ENCODE measurements at regions not wholly inside any gene's neighbourhood (a gene's known extent, or its start where the extent isn't known, plus 50 kb on each side); places are given as distances from the start of the nearest gene placed in this dataset.

DNA sequence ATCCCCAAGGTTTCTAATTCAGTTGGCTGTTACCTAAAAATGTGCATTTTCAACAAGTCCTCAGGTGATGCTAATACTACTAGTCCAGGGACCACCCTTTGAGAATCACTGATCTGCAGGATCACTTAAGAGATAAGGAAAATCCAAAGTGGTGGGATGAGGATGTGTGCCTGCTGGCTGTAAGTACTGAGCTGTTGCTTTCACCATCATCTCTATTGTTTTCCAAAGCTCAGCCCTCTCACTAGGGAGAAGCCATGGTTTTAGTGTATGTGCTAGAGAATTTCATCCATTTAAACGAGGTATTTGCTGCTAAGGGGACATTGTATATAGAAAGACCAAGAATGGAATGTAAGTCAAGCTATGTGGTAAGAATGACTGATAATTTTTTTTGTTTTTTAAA lies 202.3 kb downstream of the KIF21A start:
- Histone ChIP-seq H3K9me3 (no peaks in the 10 kb centered on the region), H3K27me3 (no peaks in the 10 kb centered on the region), H3K27ac (no peak overlapping the region), H3K36me3 (no peaks in the 10 kb centered on the region), H3K4me1 (no peaks in the 10 kb centered on the region), H3K4me3 (no peak overlapping the region)
- intact Hi-C loops (cut with DNase I; ENCODE audit: low total_unique reads): no loop called here
- ATAC-seq (no peak), DNase-seq (no peak)
- in situ Hi-C loops (cut with MboI; ENCODE audit: low sequenced_read_pairs in 4 of 4): no loop called here
- TF ChIP-seq POLR2A (IDR thresholded peaks at IDR 0.05): no peak
- TF ChIP-seq, protein P1, sequence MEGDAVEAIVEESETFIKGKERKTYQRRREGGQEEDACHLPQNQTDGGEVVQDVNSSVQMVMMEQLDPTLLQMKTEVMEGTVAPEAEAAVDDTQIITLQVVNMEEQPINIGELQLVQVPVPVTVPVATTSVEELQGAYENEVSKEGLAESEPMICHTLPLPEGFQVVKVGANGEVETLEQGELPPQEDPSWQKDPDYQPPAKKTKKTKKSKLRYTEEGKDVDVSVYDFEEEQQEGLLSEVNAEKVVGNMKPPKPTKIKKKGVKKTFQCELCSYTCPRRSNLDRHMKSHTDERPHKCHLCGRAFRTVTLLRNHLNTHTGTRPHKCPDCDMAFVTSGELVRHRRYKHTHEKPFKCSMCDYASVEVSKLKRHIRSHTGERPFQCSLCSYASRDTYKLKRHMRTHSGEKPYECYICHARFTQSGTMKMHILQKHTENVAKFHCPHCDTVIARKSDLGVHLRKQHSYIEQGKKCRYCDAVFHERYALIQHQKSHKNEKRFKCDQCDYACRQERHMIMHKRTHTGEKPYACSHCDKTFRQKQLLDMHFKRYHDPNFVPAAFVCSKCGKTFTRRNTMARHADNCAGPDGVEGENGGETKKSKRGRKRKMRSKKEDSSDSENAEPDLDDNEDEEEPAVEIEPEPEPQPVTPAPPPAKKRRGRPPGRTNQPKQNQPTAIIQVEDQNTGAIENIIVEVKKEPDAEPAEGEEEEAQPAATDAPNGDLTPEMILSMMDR (IDR thresholded peaks at IDR 0.05 in 4 of 5, conservative IDR thresholded peaks at IDR 0.05 in 1 of 5): no peak

DNA sequence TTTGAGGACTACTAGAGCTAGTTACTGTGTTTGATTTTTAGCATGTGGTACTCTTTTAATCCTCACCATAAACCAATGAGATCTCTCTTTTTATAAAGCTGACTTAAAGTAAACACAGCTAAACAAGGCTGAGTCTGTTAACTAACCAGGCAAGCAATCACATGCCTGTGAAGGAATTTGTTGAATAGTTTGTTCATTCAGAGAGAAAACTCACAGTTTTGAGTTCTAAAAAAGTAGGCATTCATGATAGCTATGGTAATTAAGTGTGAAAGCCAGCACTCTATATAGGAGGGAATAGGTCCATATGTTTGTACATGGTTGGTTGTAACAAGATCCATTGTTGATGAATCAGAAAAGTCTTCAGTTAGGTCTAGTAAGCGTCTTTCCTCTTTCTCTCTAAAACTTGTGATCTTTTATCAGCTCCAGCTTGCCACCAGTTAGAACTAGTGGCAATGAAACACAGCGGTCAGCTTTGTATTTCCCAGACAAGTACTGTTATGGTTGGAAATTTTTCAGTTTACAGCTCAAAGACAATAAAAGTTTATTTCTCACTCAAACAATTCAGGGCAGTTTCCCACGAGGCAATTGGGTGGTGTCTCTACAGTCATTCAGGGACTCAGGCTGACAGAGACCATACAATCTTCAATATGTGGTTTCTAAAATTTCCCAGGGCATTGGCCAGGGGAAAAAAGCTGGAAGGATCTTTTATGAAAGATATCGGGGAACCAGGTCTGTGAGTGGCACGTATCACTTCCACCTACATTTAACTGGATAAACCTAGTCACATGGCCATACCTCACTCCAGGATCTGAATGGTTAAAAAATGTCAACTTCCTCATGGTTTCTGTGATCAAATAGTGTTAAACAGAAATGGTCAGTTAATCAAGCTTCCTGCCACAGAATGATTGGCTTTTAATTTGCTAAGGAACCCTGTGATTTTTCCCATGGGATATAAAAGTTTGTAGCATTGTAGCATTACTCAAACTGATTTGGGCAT lies 203.1 kb downstream of the KIF21A start:
- DNase-seq (no peak), ATAC-seq (no peak)
- Histone ChIP-seq H3K4me1 (no peaks in the 10 kb centered on the region), H3K4me3 (no peak overlapping the region), H3K27me3 (no peaks in the 10 kb centered on the region), H3K9me3 (no peaks in the 10 kb centered on the region), H3K36me3 (no peaks in the 10 kb centered on the region), H3K27ac (no peak overlapping the region)
- in situ Hi-C loops (cut with MboI; ENCODE audit: low sequenced_read_pairs in 4 of 4): no loop called here
- intact Hi-C loops (cut with DNase I; ENCODE audit: low total_unique reads): no loop called here
- TF ChIP-seq POLR2A (IDR thresholded peaks at IDR 0.05): no peak
- TF ChIP-seq, protein P1 (IDR thresholded peaks at IDR 0.05 in 4 of 5, conservative IDR thresholded peaks at IDR 0.05 in 1 of 5): no peak

DNA sequence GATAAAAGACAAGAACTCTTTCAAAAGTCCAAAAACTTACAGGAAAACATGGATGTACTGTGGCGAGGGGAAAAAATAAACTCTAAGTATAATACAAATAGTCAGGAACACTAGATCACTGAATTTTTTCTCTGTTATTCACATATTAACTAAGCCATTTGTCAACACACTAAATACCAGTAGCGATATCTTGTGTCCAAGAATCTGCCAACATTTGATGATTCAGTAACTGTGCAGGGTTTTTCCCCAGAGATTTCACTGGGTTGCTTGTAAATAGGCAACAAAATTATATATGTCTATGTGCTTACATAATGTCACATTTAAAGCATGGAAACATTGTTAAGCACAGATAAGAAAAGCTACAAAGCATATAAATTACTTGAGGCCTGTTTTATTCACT lies 205.9 kb downstream of the KIF21A start:
- Histone ChIP-seq H3K36me3 (no peaks in the 10 kb centered on the region), H3K9me3 (no peaks in the 10 kb centered on the region), H3K27ac (no peak overlapping the region), H3K4me1 (no peaks in the 10 kb centered on the region), H3K27me3 (no peaks in the 10 kb centered on the region), H3K4me3 (no peak overlapping the region)
- no peak for TF ChIP-seq POLR2A (IDR thresholded peaks at IDR 0.05)
- TF ChIP-seq, protein P1 (IDR thresholded peaks at IDR 0.05 in 4 of 5, conservative IDR thresholded peaks at IDR 0.05 in 1 of 5): no peak
- ATAC-seq (no peak), DNase-seq (no peak)
- intact Hi-C loops (cut with DNase I; ENCODE audit: low total_unique reads): no loop called here
- in situ Hi-C loops (cut with MboI; ENCODE audit: low sequenced_read_pairs in 4 of 4): no loop called here

DNA sequence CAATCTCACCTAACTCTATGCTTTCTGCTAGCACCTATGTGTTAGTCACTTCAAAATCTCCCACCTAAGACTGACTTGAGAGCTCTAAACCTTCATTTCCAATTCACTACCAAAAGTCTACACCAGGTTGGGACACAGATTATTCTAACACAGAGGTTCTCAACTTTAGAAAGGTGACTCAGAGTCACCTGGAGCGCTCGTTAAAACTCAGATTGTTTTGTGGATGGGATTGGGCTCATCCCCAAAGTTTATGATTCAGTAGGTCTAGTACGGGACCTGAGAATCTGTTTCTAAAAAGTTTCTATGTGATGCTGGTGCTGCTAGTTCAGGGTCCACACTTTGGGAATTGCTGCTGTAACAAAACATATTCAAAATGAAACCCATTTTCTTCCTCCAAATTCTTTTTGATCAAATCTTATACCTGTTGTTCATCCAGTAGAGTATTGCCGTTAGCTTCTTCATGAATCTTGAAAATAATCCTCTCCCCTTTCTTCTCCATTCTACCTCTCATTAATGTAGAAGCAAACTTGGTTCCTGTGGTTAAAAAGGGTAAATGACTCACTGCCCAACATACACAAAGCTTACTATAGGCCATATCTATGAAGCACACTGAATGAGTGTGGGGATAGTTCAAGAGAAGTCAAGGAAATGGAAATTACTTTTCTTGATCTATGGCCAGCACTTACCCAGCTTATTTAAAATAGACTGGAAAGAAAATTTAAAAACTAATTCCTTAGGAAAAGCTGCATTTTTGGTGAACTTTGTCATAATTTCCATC lies 206.7 kb downstream of the KIF21A start:
- Histone ChIP-seq H3K27me3 (no peaks in the 10 kb centered on the region), H3K4me1 (no peaks in the 10 kb centered on the region), H3K4me3 (no peak overlapping the region), H3K27ac (no peak overlapping the region), H3K9me3 (no peaks in the 10 kb centered on the region), H3K36me3 (no peaks in the 10 kb centered on the region)
- intact Hi-C loops (cut with DNase I; ENCODE audit: low total_unique reads) (no loop called here), in situ Hi-C loops (cut with MboI; ENCODE audit: low sequenced_read_pairs in 4 of 4) (no loop called here)
- ATAC-seq (no peak), DNase-seq (no peak)
- no peak for TF ChIP-seq POLR2A (IDR thresholded peaks at IDR 0.05)
- TF ChIP-seq, protein P1 (IDR thresholded peaks at IDR 0.05 in 4 of 5, conservative IDR thresholded peaks at IDR 0.05 in 1 of 5): no peak

All from gastrocnemius medialis (tissue), 4 donors.